Prostate gland (tissue), 2 donors: ENCODE measurements at regions not wholly inside any gene's neighbourhood (a gene's known extent, or its start where the extent isn't known, plus 50 kb on each side); places are given as distances from the start of the nearest gene placed in this dataset.

ENCODE experiments used
- DNase-seq: peaks from one replicate; pipeline ENCODE4 v3.0.0-alpha.2; 2019; ENCODE audit warnings: low spot score
- H3K27ac ChIP-seq, 2 donors: fragments of 200-600 bp; sonication (generic); 2 replicates each; pipeline ENCODE4 v1.5.1; 2017 to 2019
- H3K27me3 ChIP-seq: fragments of 200-600 bp; sonication (generic); replicated peaks from 2 replicates; pipeline ENCODE4 v1.5.1; 2019; ENCODE audit not compliant: insufficient read depth
- H3K36me3 ChIP-seq, 2 donors: fragments of 200-600 bp; sonication (generic); 1 replicate in 1 of 2; 2 replicates in 1 of 2; pipeline versions ENCODE4 v1.5.1 to v1.8.1; 2017 to 2019
- H3K4me1 ChIP-seq: fragments of 200-600 bp; sonication (generic); replicated peaks from 2 replicates; pipeline ENCODE4 v1.5.1; 2019
- H3K4me3 ChIP-seq, 2 donors: fragments of 200-600 bp; sonication (generic); 2 replicates each; pipeline ENCODE4 v1.5.1; 2017 to 2019
- H3K9me3 ChIP-seq: fragments of 200-600 bp; sonication (generic); 2 replicates; pipeline ENCODE4 v1.5.1; 2017
- POLR2A ChIP-seq: fragments of 450-650 bp; IDR thresholded peaks from one replicate; pipeline ENCODE4 v1.6.1; 2016; ENCODE audit warnings: antibody characterized with exemption, mild to moderate bottlenecking
- POLR2AphosphoS5 ChIP-seq: sonication (generic); formaldehyde crosslinking; IDR thresholded peaks from one replicate; pipeline ENCODE4 v1.6.1; 2017; ENCODE audit warnings: antibody characterized with exemption
- WGBS: methylation state at CpG from one replicate; pipeline ENCODE4 v1.1.5; 2018; 5-methylcytosine and 5-hydroxymethylcytosine counted together
- intact Hi-C: fragments of 100-400 bp; cut with DNase I; formaldehyde crosslinking; loops from one replicate; pipeline ENCODE4 v1.14.2; 2022
- TF ChIP-seq, protein P1 (sequence below), 4 experiments: fragments of 200-600 bp in 2 of 4; fragments of 450-650 bp in 2 of 4; sonication (generic) in 2 of 4; IDR thresholded peaks; 1 replicate in 3 of 4; 2 replicates in 1 of 4; pipeline ENCODE4 v1.5.1; 2016 to 2019; ENCODE audit warnings: antibody characterized with exemption in 4 of 4, mild to moderate bottlenecking in 2 of 4, moderate library complexity in 2 of 4

DNA sequence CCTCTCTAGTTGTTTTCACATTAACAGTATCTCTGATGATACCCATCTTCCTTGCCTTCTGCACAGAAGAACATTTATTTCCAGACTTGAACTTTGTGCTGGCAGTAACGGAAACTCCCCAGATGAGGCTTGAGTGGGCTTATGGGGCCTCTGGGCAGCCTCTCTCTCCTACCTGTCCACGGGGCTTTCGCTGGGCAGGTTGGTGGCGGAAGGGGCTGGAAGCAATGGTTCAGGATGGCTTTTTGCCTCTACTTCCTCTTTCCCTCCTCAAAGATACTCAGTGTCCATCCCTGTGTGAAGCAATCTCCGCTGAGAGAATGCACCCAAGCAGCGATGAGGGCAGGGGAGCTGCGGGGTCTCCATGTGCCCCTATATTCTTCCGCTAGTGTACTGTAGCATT is 348.2 kb downstream of the HLX start:
- Histone ChIP-seq H3K9me3 (no peaks in the 10 kb centered on the region), H3K27me3 (no peaks in the 10 kb centered on the region), H3K36me3 (no peaks in the 10 kb centered on the region), H3K4me3 (no peak overlapping the region), H3K4me1 (no peaks in the 10 kb centered on the region), H3K27ac (no peak overlapping the region)
- DNase-seq: no peak
- no peak for TF ChIP-seq POLR2A
- TF ChIP-seq, protein P1, sequence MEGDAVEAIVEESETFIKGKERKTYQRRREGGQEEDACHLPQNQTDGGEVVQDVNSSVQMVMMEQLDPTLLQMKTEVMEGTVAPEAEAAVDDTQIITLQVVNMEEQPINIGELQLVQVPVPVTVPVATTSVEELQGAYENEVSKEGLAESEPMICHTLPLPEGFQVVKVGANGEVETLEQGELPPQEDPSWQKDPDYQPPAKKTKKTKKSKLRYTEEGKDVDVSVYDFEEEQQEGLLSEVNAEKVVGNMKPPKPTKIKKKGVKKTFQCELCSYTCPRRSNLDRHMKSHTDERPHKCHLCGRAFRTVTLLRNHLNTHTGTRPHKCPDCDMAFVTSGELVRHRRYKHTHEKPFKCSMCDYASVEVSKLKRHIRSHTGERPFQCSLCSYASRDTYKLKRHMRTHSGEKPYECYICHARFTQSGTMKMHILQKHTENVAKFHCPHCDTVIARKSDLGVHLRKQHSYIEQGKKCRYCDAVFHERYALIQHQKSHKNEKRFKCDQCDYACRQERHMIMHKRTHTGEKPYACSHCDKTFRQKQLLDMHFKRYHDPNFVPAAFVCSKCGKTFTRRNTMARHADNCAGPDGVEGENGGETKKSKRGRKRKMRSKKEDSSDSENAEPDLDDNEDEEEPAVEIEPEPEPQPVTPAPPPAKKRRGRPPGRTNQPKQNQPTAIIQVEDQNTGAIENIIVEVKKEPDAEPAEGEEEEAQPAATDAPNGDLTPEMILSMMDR (IDR thresholded peaks at IDR 0.05): no peak
- 93% methylated on average over 8 of the region's 8 CpGs for WGBS
- intact Hi-C loops: no loop called here

DNA sequence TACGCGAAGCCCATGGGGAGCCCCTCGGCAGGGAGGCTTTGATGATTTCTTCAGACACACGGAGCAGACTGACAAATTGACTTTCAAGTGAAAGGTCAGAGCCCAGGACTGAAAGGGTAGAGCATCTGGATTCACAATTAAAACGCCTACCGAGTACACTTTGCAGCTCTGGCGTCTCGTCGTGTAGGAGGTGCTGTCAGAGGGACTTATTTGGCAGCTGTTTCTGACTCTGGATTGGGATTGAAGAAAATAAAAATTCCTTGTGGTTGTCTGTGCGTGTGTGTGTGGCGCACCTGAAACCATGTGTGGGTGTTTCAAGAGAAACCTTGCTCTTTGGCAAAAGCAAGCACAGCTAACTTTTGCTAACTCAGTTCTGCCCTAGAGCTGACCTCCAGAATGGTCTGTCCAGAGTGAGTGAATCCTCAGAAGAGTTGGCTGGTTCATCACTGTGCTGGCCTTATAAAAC is 348.7 kb downstream of the HLX start:
- no peak for DNase-seq
- no peaks in the 10 kb centered on the region for H3K9me3 ChIP-seq
- 30% methylated on average over 11 of the region's 11 CpGs for WGBS
- no peak for TF ChIP-seq POLR2A
- TF ChIP-seq, protein P1 (IDR thresholded peaks at IDR 0.05): no peak
- no peak for TF ChIP-seq POLR2AphosphoS5
- H3K27ac ChIP-seq: no peak overlapping the region
- no peaks in the 10 kb centered on the region for H3K27me3 ChIP-seq
- no peak overlapping the region for H3K4me3 ChIP-seq
- no peaks in the 10 kb centered on the region for H3K4me1 ChIP-seq
- no peaks in the 10 kb centered on the region for H3K36me3 ChIP-seq
- intact Hi-C loops: no loop called here

DNA sequence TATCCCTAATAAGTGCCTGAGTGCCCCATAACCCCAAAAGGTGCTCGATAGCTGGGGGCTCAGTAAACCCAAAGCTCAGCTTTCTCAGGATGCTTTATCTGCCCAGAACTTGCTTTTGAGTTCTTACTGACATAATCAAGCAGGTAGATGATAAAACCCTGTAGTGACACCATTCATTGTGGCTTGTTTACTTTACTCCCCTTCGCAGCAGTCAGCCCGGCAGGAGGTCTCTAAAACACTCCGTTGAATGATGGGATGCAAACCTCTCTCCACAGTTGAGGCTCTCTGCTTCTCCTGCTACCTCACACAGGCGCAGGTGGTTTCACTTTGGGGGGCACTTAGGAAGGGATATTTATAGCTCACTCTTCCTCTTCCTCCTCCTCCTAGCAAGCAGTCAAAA is 349.4 kb downstream of the HLX start:
- Histone ChIP-seq H3K27me3 (no peaks in the 10 kb centered on the region), H3K36me3 (no peaks in the 10 kb centered on the region), H3K9me3 (no peaks in the 10 kb centered on the region), H3K4me3 (no peak overlapping the region), H3K27ac (no peak overlapping the region), H3K4me1 (no peaks in the 10 kb centered on the region)
- TF ChIP-seq POLR2AphosphoS5: no peak
- TF ChIP-seq, protein P1 (IDR thresholded peaks at IDR 0.05): no peak
- TF ChIP-seq POLR2A: no peak
- intact Hi-C loops: no loop called here
- 40% methylated on average over 5 of the region's 5 CpGs for WGBS
- DNase-seq: no peak

DNA sequence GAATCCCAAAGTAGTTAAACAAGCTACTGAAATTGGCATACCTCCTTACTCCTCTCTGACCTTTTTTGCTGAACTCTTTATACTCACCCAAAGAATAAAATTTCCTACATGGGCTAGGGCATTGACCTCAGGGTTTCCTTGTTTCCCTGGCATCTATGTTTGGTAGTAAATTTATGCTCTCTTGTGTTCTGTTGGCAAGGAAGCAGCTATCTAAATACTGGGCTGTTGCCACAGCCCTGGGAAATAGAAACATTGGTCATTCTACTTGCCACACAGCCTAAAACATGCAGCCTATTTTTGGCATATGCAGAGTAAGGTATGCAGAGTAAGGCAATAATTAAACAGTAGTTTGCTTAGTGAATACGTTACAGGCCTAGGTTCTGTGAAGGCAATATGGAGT is 351.4 kb downstream of the HLX start:
- intact Hi-C loops: no loop called here
- Histone ChIP-seq H3K9me3 (no peaks in the 10 kb centered on the region), H3K27me3 (no peaks in the 10 kb centered on the region), H3K4me1 (no peaks in the 10 kb centered on the region), H3K27ac (no peak overlapping the region), H3K36me3 (no peaks in the 10 kb centered on the region), H3K4me3 (no peak overlapping the region)
- DNase-seq: no peak
- TF ChIP-seq POLR2AphosphoS5 (no peak), POLR2A (no peak)
- TF ChIP-seq, protein P1 (IDR thresholded peaks at IDR 0.05): no peak
- 45% methylated on average over 1 of the region's 1 CpG for WGBS

DNA sequence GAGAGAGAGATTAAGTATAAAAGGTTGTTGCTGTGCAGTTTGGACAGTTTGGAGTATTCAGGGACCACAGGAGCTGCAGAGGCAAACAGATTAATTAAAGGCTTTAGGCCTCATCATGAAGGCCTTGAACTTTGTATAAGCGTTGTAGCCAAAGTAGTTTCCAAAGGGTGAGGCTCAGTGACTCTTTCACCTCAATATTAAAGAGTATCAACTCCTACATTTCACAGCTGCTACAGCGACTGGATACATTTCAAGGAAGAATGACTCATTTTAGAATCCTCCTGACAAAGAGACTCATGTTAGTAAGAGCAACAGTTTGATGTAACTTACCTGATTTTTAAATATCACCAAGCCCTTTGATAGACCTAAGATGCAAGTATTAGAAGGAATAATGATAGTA is 355.5 kb downstream of the HLX start:
- no peaks in the 10 kb centered on the region for H3K9me3 ChIP-seq
- H3K27ac ChIP-seq: no peak overlapping the region
- intact Hi-C loops: no loop called here
- H3K4me1 ChIP-seq: no peaks in the 10 kb centered on the region
- no peak for DNase-seq
- H3K4me3 ChIP-seq: no peak overlapping the region
- WGBS: 73% methylated on average over 2 of the region's 2 CpGs
- H3K36me3 ChIP-seq: no peaks in the 10 kb centered on the region
- H3K27me3 ChIP-seq: no peaks in the 10 kb centered on the region
- TF ChIP-seq POLR2A: no peak
- TF ChIP-seq, protein P1 (IDR thresholded peaks at IDR 0.05): no peak
- no peak for TF ChIP-seq POLR2AphosphoS5
